Liver (tissue), 3 donors: ENCODE measurements at regions not wholly inside any gene's neighbourhood (a gene's known extent, or its start where the extent isn't known, plus 50 kb on each side); places are given as distances from the start of the nearest gene placed in this dataset.

Source experiments
- CTCF ChIP-seq: fragments of 150-350 bp; IDR thresholded peaks from 2 replicates; pipeline ENCODE4 v1.5.1; 2017; ENCODE audit warnings: improper control_type of control experiment, low read depth, low read length; ENCODE audit not compliant: missing input control
- HNF4A ChIP-seq, 2 donors: conservative IDR thresholded peaks; 2 replicates each; pipeline ENCODE4 v1.6.1; 2016; ENCODE audit warnings: antibody characterized with exemption in 2 of 2, mild to moderate bottlenecking in 2 of 2
- JUND ChIP-seq, 2 donors: IDR thresholded peaks; 2 replicates each; pipeline ENCODE4 v1.6.1; 2016; ENCODE audit warnings: antibody characterized with exemption in 2 of 2
- MAX ChIP-seq: IDR thresholded peaks from 2 replicates; pipeline ENCODE4 v1.6.1; 2016; ENCODE audit warnings: antibody characterized with exemption
- RAD21 ChIP-seq, 2 donors: IDR thresholded peaks; 2 replicates each; pipeline ENCODE4 v1.6.1; 2016; ENCODE audit warnings: antibody characterized with exemption in 2 of 2, mild to moderate bottlenecking in 2 of 2
- REST ChIP-seq: IDR thresholded peaks from 2 replicates; pipeline ENCODE4 v1.6.1; 2016; ENCODE audit warnings: antibody characterized with exemption, mild to moderate bottlenecking
- TF ChIP-seq, protein P1 (sequence below): IDR thresholded peaks from 2 replicates; pipeline ENCODE4 v1.6.1; 2016; ENCODE audit warnings: antibody characterized with exemption
- donor health status: healthy.
- donor health status: healthy.

DNA sequence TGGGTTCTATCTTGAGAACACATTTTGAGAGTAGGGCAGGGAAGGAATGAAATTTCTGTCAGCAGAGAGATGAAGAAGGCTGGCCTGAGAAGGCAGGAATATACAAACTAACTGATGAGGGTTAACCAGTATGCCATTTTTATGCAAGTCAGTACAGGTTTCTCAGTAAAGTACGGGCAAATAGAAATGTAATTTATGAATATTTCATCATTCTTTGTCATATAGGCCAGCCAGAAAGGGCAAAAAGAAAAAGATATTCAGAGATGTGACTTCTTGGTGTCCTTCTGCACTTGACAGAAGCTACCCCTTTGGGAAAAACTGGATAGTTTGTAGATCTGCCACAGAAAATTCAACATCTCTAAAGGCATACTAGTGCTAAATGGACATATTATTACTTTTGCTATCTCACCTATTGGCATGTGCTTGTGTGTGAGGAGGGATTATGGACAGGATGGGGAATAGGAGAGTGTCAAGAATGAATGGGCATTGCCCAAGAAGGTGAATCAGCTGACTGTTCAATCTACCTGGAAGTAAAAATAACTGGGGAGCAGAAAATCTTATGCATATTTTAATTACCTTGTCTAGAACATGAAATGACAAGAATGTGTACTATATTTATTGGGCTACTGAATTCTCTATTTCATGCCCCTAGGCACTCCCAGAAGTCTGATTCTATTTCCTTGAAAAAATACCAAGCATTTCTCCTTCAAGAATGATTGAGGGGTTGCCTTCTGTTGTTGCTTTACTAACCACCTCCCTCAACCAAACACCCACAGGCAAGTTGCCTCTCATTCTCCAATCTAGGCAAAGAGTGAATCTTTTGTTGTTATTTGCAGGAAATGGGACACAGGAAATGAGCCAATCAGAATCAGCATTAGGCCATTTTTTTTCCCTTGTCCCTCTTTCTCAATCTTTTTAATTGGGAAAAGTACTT lies 175.1 kb upstream of the SLC38A2 start:
- TF ChIP-seq MAX (no peak), RAD21 (IDR thresholded peaks at IDR 0.05) (no peak), CTCF (no peak), REST (no peak), JUND (IDR thresholded peaks at IDR 0.05) (no peak), HNF4A (conservative IDR thresholded peaks at IDR 0.05) (no peak)
- TF ChIP-seq, protein P1, sequence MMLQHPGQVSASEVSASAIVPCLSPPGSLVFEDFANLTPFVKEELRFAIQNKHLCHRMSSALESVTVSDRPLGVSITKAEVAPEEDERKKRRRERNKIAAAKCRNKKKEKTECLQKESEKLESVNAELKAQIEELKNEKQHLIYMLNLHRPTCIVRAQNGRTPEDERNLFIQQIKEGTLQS, result no peak
